Upper lobe of left lung (tissue), 4 donors: ENCODE measurements at regions not wholly inside any gene's neighbourhood (a gene's known extent, or its start where the extent isn't known, plus 50 kb on each side); places are given as distances from the start of the nearest gene placed in this dataset.

Experiments used
- POLR2A ChIP-seq, 4 donors: fragments of 450-650 bp; IDR thresholded peaks; one replicate each; pipeline ENCODE4 v1.5.1; 2016 to 2017; ENCODE audit warnings: antibody characterized with exemption in 4 of 4, mild to moderate bottlenecking in 2 of 4
- POLR2AphosphoS5 ChIP-seq, 2 donors: sonication (generic); formaldehyde crosslinking; IDR thresholded peaks; one replicate each; pipeline ENCODE4 v1.5.1; 2017; ENCODE audit warnings: antibody characterized with exemption in 2 of 2
- TF ChIP-seq, protein P1 (sequence below), 6 experiments: fragments of 450-650 bp in 4 of 6; fragments of 200-600 bp in 2 of 6; sonication (generic) in 2 of 6; IDR thresholded peaks; one replicate each; pipeline ENCODE4 v1.5.1; 2016 to 2019; ENCODE audit warnings: antibody characterized with exemption in 6 of 6

DNA sequence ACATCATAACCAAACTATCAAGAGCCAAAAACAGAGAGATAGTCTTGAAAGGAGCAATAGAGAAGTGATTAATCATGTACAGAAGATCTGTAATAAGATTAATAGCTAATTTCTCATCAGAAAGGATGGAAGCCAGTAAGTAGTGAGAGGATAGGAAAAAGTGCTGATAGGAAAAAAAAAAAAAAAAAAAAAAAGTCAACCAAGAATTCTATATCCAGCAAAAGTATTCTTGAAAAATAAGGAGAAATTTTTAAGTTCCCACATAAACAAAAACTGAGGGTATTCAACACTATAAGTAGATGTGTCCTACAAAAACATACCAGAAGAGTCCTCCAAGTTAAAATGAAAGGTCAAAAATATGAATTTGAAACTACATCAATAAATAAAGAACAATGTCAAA lies 218.7 kb upstream of the GPC6 start:
- TF ChIP-seq, protein P1, sequence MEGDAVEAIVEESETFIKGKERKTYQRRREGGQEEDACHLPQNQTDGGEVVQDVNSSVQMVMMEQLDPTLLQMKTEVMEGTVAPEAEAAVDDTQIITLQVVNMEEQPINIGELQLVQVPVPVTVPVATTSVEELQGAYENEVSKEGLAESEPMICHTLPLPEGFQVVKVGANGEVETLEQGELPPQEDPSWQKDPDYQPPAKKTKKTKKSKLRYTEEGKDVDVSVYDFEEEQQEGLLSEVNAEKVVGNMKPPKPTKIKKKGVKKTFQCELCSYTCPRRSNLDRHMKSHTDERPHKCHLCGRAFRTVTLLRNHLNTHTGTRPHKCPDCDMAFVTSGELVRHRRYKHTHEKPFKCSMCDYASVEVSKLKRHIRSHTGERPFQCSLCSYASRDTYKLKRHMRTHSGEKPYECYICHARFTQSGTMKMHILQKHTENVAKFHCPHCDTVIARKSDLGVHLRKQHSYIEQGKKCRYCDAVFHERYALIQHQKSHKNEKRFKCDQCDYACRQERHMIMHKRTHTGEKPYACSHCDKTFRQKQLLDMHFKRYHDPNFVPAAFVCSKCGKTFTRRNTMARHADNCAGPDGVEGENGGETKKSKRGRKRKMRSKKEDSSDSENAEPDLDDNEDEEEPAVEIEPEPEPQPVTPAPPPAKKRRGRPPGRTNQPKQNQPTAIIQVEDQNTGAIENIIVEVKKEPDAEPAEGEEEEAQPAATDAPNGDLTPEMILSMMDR (IDR thresholded peaks at IDR 0.05): no peak
- TF ChIP-seq POLR2AphosphoS5 (IDR thresholded peaks at IDR 0.05): no peak
- TF ChIP-seq POLR2A (IDR thresholded peaks at IDR 0.05): no peak
